WI38 (cell line): ENCODE measurements at regions not wholly inside any gene's neighbourhood (a gene's known extent, or its start where the extent isn't known, plus 50 kb on each side); places are given as distances from the start of the nearest gene placed in this dataset.

Source experiments
- H3K4me3 ChIP-seq: 2 replicates; pipeline ENCODE4 v1.5.1; 2011; ENCODE audit warnings: low read depth, mild to moderate bottlenecking, control low read depth, low read length
- TF ChIP-seq, protein P1 (sequence below): IDR thresholded peaks from 2 replicates; pipeline ENCODE4 v1.5.1; 2012; ENCODE audit warnings: low read depth, mild to moderate bottlenecking, control low read depth, low read length

DNA sequence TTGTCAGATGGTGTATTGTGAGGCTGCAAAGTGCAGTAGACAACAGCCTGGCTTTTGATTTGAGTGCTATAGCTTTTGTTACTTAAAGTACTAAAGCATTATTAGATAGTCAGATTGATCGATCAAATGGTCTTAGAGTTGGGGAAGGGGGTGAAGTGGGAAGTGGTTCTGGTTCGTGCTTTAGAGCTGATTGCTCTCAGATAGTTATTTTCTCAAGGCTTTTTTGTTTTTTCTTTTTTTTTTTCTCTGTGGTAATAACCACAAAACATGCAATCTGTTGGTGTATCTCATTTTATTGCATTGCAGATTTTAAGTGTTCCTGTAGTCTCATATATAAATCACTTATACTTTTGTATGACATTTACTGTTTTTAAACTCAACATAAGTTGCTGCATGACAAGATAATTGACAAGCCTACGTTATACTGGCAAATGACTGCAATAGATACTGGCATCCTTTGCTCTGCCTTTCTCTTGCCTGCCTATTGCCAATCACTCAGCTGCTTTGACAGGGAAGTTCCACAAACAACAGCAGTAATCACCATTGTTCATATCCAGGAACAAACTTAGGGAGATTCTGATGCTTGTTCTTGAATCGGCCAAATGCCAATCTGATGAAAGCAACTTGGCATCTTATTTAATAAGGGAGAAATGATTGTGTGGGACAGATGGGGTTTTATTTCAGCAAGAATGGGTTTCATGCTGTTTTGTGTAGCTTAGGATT is 125.0 kb upstream of the B3GALT2 start:
- TF ChIP-seq, protein P1, sequence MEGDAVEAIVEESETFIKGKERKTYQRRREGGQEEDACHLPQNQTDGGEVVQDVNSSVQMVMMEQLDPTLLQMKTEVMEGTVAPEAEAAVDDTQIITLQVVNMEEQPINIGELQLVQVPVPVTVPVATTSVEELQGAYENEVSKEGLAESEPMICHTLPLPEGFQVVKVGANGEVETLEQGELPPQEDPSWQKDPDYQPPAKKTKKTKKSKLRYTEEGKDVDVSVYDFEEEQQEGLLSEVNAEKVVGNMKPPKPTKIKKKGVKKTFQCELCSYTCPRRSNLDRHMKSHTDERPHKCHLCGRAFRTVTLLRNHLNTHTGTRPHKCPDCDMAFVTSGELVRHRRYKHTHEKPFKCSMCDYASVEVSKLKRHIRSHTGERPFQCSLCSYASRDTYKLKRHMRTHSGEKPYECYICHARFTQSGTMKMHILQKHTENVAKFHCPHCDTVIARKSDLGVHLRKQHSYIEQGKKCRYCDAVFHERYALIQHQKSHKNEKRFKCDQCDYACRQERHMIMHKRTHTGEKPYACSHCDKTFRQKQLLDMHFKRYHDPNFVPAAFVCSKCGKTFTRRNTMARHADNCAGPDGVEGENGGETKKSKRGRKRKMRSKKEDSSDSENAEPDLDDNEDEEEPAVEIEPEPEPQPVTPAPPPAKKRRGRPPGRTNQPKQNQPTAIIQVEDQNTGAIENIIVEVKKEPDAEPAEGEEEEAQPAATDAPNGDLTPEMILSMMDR = no peak
- no peak overlapping the region for H3K4me3 ChIP-seq

- H3K4me3 ChIP-seq = no peak overlapping the region
- TF ChIP-seq, protein P1 = no peak
Observed at GRCh38 chr1:193310564-193310963, 124.2 kb upstream of the B3GALT2 start.

- TF ChIP-seq, protein P1 = no peak
- no peak overlapping the region for H3K4me3 ChIP-seq
Observed at GRCh38 chr1:193309936-193310475, 123.6 kb upstream of the B3GALT2 start.

GRCh38 chr1:193308438-193308837 is 122.0 kb upstream of the B3GALT2 start:
- TF ChIP-seq, protein P1 = no peak
- H3K4me3 ChIP-seq = no peak overlapping the region

- H3K4me3 ChIP-seq = no peak overlapping the region
Observed at GRCh38 chr1:193306430-193306829, 120.0 kb upstream of the B3GALT2 start.

More at GRCh38 chr1:193306430-193306829, 120.0 kb upstream of the B3GALT2 start:
- TF ChIP-seq, protein P1 = no peak
